ENCODE measurements at regions not wholly inside any gene's neighbourhood (a gene's known extent, or its start where the extent isn't known, plus 50 kb on each side); places are given as distances from the start of the nearest gene placed in this dataset.

DNA sequence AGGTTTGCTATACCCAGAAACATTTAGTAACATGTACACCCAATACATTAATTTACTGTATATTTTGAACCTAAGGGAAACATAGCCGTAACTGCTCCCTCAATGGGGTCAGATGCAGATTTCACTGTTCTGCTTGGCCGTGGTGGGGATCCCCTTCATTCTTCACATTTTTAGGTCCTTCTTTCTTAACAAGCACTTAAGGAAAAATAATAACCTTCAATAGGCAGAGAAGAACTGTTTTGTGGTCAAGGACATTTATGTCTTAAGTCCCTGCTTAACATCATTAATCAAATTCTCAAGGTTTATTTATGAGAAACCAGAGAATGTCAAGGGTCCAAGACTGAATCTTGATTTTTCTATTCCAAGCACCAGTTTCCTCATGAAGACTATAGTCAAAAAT, 592.1 kb upstream of the ANKRD30A start:
- H2BK120ac ChIP-seq (replicated peaks; ENCODE audit: low read depth, low read length): no peak overlapping the region
- no peaks in the 10 kb centered on the region for H3K4me1 ChIP-seq (replicated peaks in 1 of 4; ENCODE audit: control insufficient read depth in 3 of 4, insufficient read depth in 4 of 4, low read length in 3 of 4)
- 94% methylated on average over 2 of the region's 2 CpGs; no CpG with 5 or more reads in 1 of the 2 experiments for WGBS, 2 experiments (ENCODE audit: extremely low coverage in 1 of 2, insufficient coverage in 1 of 2, insufficient read length in 1 of 2, insufficient replicate concordance in 2 of 2, low coverage in 1 of 2, low lambda C conversion rate in 2 of 2, missing lambda C conversion rate in 1 of 2)
- H2BK15ac ChIP-seq (ENCODE audit: low read length): no peak overlapping the region
- H3K56ac ChIP-seq (replicated peaks; ENCODE audit: insufficient read length, low read depth, low read length): no peak overlapping the region
- H3K79me2 ChIP-seq (ENCODE audit: control insufficient read depth in 1 of 2, insufficient read depth in 2 of 2, low read length in 2 of 2): no peaks in the 10 kb centered on the region
- no peaks in the 10 kb centered on the region for H3K27me3 ChIP-seq (replicated peaks in 1 of 4; ENCODE audit: control insufficient read depth in 3 of 4, extremely low read depth in 1 of 4, insufficient read depth in 3 of 4, low read length in 3 of 4)
- FAIRE-seq (no peak), DNase-seq (ENCODE audit: low read depth in 1 of 2, low spot score in 2 of 2) (no peak)
- H2BK5ac ChIP-seq (ENCODE audit: low read depth, low read length): no peak overlapping the region
- H2AK5ac ChIP-seq (ENCODE audit: low read depth, low read length): no peak overlapping the region
- ChIA-PET POLR2A (ENCODE audit: partially characterized antibody) (no interaction called here), CTCF (ENCODE audit: partially characterized antibody) (no interaction called here)
- no peak overlapping the region for H4K5ac ChIP-seq (ENCODE audit: insufficient read length, low read depth, low read length)
- H3K4ac ChIP-seq (replicated peaks; ENCODE audit: insufficient read length, low read depth, low read length): no peak overlapping the region
- H3K36me3 ChIP-seq (ENCODE audit: control insufficient read depth in 2 of 4, insufficient read depth in 4 of 4, low read length in 3 of 4): no peaks in the 10 kb centered on the region
- H2AFZ ChIP-seq (ENCODE audit: low read length): no peak overlapping the region
- H2BK12ac ChIP-seq (ENCODE audit: low read depth, low read length): no peak overlapping the region
- no peak overlapping the region for H4K8ac ChIP-seq (ENCODE audit: extremely low read depth, insufficient read depth, low read length)
- H3K27ac ChIP-seq (ENCODE audit: low read depth, low read length): no peak overlapping the region
- H3K18ac ChIP-seq (ENCODE audit: extremely low read depth, low read length): no peak overlapping the region
- H3K79me1 ChIP-seq (ENCODE audit: low read depth, low read length): no peaks in the 10 kb centered on the region
- no peaks in the 10 kb centered on the region for H3K23me2 ChIP-seq (ENCODE audit: low read depth, low read length)
- no peak overlapping the region for H3K4me3 ChIP-seq (ENCODE audit: extremely low read depth in 1 of 4, insufficient read depth in 2 of 4, low read depth in 3 of 4, low read length in 4 of 4)
- no peak overlapping the region for H3K14ac ChIP-seq (ENCODE audit: insufficient read length)
- no peak overlapping the region for H3K4me2 ChIP-seq (ENCODE audit: insufficient read depth in 1 of 2, low read depth in 2 of 2, low read length in 2 of 2)
- H4K20me1 ChIP-seq (replicated peaks in 1 of 2; ENCODE audit: control insufficient read depth in 1 of 2, insufficient read depth in 2 of 2, low read length in 2 of 2): no peaks in the 10 kb centered on the region
- peaks cover 0 to 4% of the 10 kb centered on the region in 2 experiments; a peak in 1 of 4 replicates for H3K9me3 ChIP-seq (ENCODE audit: insufficient read depth in 2 of 2, low read depth in 1 of 2, low read length in 1 of 2)
- H4K91ac ChIP-seq (replicated peaks; ENCODE audit: insufficient read length, low read length): no peak overlapping the region
- H3K23ac ChIP-seq (ENCODE audit: insufficient read length): no peak overlapping the region
- H3K9ac ChIP-seq (replicated peaks in 1 of 4; ENCODE audit: extremely low read depth in 1 of 4, low read depth in 3 of 4, low read length in 3 of 4): no peak overlapping the region
- TF ChIP-seq, protein P1, sequence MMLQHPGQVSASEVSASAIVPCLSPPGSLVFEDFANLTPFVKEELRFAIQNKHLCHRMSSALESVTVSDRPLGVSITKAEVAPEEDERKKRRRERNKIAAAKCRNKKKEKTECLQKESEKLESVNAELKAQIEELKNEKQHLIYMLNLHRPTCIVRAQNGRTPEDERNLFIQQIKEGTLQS (IDR thresholded peaks at IDR 0.05; ENCODE audit: insufficient read depth, low read depth, low read length): no peak
- TF ChIP-seq GABPA (IDR thresholded peaks at IDR 0.05; ENCODE audit: borderline replicate concordance, insufficient read depth, low read length) (no peak), JUN (IDR thresholded peaks at IDR 0.05; ENCODE audit: low read depth, low read length) (no peak), TBP (IDR thresholded peaks at IDR 0.05; ENCODE audit: low read depth, low read length) (no peak), FOSL1 (IDR thresholded peaks at IDR 0.05; ENCODE audit: insufficient read depth, low read depth, low read length) (no peak)
- TF ChIP-seq, protein P2, sequence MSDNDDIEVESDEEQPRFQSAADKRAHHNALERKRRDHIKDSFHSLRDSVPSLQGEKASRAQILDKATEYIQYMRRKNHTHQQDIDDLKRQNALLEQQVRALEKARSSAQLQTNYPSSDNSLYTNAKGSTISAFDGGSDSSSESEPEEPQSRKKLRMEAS (IDR thresholded peaks at IDR 0.05): no peak
- no peak overlapping the region for H2BK20ac ChIP-seq (ENCODE audit: low read length)
